HepG2 (cell line): ENCODE measurements at regions not wholly inside any gene's neighbourhood (a gene's known extent, or its start where the extent isn't known, plus 50 kb on each side); places are given as distances from the start of the nearest gene placed in this dataset.

ENCODE experiments used
- ATAC-seq: fragments of 200-7000 bp; cut with Tn5 transposase; 3 replicates; pipeline ENCODE4 v1.9.1; 2020; ENCODE audit warnings: mild to moderate bottlenecking, moderate library complexity
- BruUV-seq: library from RNA; stranded (reverse); fragments of 400-500 nt; replicated peaks from 2 replicates; lab custom pipeline; 2021; lab: Mats Ljungman, UMichigan
- CTCF ChIA-PET: fragments of 300-600 bp; formaldehyde crosslinking; extraction: SDS; loops from one replicate; lab custom pipeline; 2021; ENCODE audit warnings: low total read pairs, inconsistent platforms, low intra/inter-chr PET ratio; lab: Yijun Ruan, JAX
- POLR2A ChIA-PET: fragments of 350-600 bp; sonication (Branson Sonifier 250); formaldehyde crosslinking; loops from one replicate; lab custom pipeline; 2020; ENCODE audit warnings: antibody characterized with exemption, inconsistent platforms; lab: Yijun Ruan, JAX
- DNase-seq: peaks from one replicate; pipeline ENCODE4 v3.0.0-alpha.2; 2015; ENCODE audit warnings: low spot score
- FAIRE-seq: peaks from 3 replicates; lab custom pipeline; 2011; peaks lifted over from hg19 to GRCh38; lab: Jason Lieb, UNC
- H2AFZ ChIP-seq: one replicate; pipeline ENCODE4 v1.6.1; 2011; ENCODE audit warnings: low read length, inconsistent platforms
- H3K27ac ChIP-seq: fragments of 300-600 bp; 3 replicates; pipeline ENCODE4 v1.8.0; 2011; ENCODE audit warnings: mixed run types, mild to moderate bottlenecking, mixed read lengths, low read length, inconsistent platforms; ENCODE audit not compliant: insufficient read depth; ENCODE audit errors: extremely low read length
- H3K27me3 ChIP-seq, 2 experiments: fragments of 200-600 bp in 1 of 2; 2 replicates in 1 of 2; 3 replicates in 1 of 2; pipeline versions ENCODE4 v1.6.0 to v1.8.0; 2011; ENCODE audit warnings: low read length in 2 of 2, mild to moderate bottlenecking in 2 of 2, moderate library complexity in 2 of 2, inconsistent platforms in 1 of 2; ENCODE audit not compliant: insufficient read depth in 2 of 2, control insufficient read depth in 1 of 2
- H3K36me3 ChIP-seq, 2 experiments: fragments of 200-600 bp in 1 of 2; replicated peaks in 1 of 2; 2 replicates in 1 of 2; 3 replicates in 1 of 2; pipeline versions ENCODE4 v1.5.1 to v1.8.0; 2011; ENCODE audit warnings: low read length in 2 of 2, inconsistent platforms in 1 of 2; ENCODE audit not compliant: insufficient read depth in 2 of 2, control insufficient read depth in 1 of 2
- H3K4me1 ChIP-seq: 2 replicates; pipeline ENCODE4 v1.5.1; 2012; ENCODE audit warnings: low read length, inconsistent platforms; ENCODE audit not compliant: insufficient read depth
- H3K4me2 ChIP-seq: 2 replicates; pipeline ENCODE4 v1.6.0; 2011; ENCODE audit warnings: low read depth, low read length, inconsistent platforms
- H3K4me3 ChIP-seq, 3 experiments: fragments of 200-600 bp in 1 of 3; sonication (generic), shearing (Covaris generic) in 1 of 3; replicated peaks in 1 of 3; 2 replicates each; pipeline ENCODE4 v1.5.1; 2011 to 2016; ENCODE audit warnings: low read length in 3 of 3, inconsistent platforms in 2 of 3, low read depth in 2 of 3, mild to moderate bottlenecking in 2 of 3, control low read depth in 1 of 3, mixed read lengths in 1 of 3; ENCODE audit not compliant: insufficient read depth in 1 of 3
- H3K79me2 ChIP-seq: one replicate; pipeline ENCODE4 v1.6.1; 2011; ENCODE audit warnings: low read length, inconsistent platforms; ENCODE audit not compliant: insufficient read depth
- H3K9ac ChIP-seq: 2 replicates; pipeline ENCODE4 v1.6.0; 2011; ENCODE audit warnings: mild to moderate bottlenecking, low read depth, low read length, inconsistent platforms; ENCODE audit not compliant: insufficient read depth
- H3K9me3 ChIP-seq: 2 replicates; pipeline ENCODE4 v1.5.1; 2012; ENCODE audit warnings: mild to moderate bottlenecking, low read length
- H4K20me1 ChIP-seq: 2 replicates; pipeline ENCODE4 v1.6.0; 2011; ENCODE audit warnings: inconsistent platforms, mild to moderate bottlenecking, low read length, moderate library complexity; ENCODE audit not compliant: insufficient read depth
- CREB1 ChIP-seq, 2 experiments: fragments of 450-650 bp in 1 of 2; IDR thresholded peaks; 2 replicates each; pipeline ENCODE4 v1.6.1; 2016 to 2017; ENCODE audit warnings: control low read depth in 1 of 2, mild to moderate bottlenecking in 1 of 2, missing compliant biosample characterization in 1 of 2, missing genetic modification characterization in 1 of 2
- HNF4A ChIP-seq: sonication (generic); formaldehyde crosslinking; IDR thresholded peaks from 2 replicates; pipeline ENCODE4 v1.4.0; 2020; ENCODE audit warnings: missing genetic modification reagents
- KDM5A ChIP-seq: fragments of 200-600 bp; sonication (generic); IDR thresholded peaks from 2 replicates; pipeline ENCODE4 v1.7.0; 2018; ENCODE audit warnings: antibody characterized with exemption, mild to moderate bottlenecking, low read length, borderline replicate concordance
- NR2F6 ChIP-seq, 2 experiments: IDR thresholded peaks; 2 replicates each; pipeline ENCODE4 v1.6.1; 2016; ENCODE audit warnings: antibody characterized with exemption in 1 of 2, mild to moderate bottlenecking in 1 of 2
- WGBS: methylation state at CpG from one replicate; pipeline ENCODE4 v1.1.6; 2017; ENCODE audit warnings: low lambda C conversion rate; 5-methylcytosine and 5-hydroxymethylcytosine counted together
- in situ Hi-C: cut with HindIII; loops from 2 replicates; pipeline ENCODE4 v1.10.0; 2017; ENCODE audit warnings: low pct_unique_long_range_greater_than_20kb; ENCODE audit not compliant: extremely low pct_ligation_motif_present
- intact Hi-C: fragments of 100-400 bp; cut with micrococcal nuclease; formaldehyde crosslinking; loops from one replicate; pipeline ENCODE4 v1.10.0; 2022; ENCODE audit not compliant: unreplicated experiment
- TF ChIP-seq, protein P1 (sequence below): sonication (generic); formaldehyde crosslinking; IDR thresholded peaks from 2 replicates; pipeline ENCODE4 v1.9.0; 2021; ENCODE audit warnings: missing genetic modification reagents, mild to moderate bottlenecking, borderline replicate concordance
- TF ChIP-seq, protein P2 (sequence below): sonication (generic); formaldehyde crosslinking; IDR thresholded peaks from 2 replicates; pipeline ENCODE4 v1.4.0; 2020; ENCODE audit warnings: missing genetic modification reagents
- TF ChIP-seq, protein P3 (sequence below): sonication (generic); formaldehyde crosslinking; conservative IDR thresholded peaks from 2 replicates; pipeline ENCODE4 v1.4.0; 2020; ENCODE audit warnings: mild to moderate bottlenecking, missing genetic modification reagents, moderate library complexity
- TF ChIP-seq, protein P4 (sequence below): sonication (generic); formaldehyde crosslinking; IDR thresholded peaks from 2 replicates; pipeline ENCODE4 v1.5.0; 2020; ENCODE audit warnings: mild to moderate bottlenecking, missing genetic modification reagents, moderate library complexity

DNA sequence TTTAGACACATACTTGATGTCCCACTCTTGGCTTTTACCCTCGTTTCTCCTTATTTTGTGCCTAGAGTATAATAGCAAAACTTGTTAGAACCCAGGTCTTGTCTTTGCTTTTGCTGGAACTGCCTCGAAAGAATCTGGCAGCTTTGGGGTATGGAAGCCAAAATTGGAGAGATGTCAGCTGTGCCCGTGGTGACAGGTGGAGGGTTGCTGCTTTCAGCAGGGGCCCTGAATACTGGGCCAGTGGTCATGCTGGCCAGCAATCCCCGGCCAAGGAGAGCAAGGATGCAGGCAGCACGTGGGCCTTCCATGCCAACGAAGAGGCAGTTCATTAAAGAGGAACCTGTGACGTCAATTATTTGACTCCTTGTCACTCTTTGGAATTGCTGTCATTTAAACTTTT is 181.1 kb downstream of the HIPK3 start:
- intact Hi-C loops = no loop called here
- in situ Hi-C loops = no loop called here
- Histone ChIP-seq H3K9ac (no peak overlapping the region), H3K27ac (no peak overlapping the region), H2AFZ (no peak overlapping the region), H3K4me3 (no peak overlapping the region), H4K20me1 (no peaks in the 10 kb centered on the region), H3K27me3 (no peaks in the 10 kb centered on the region), H3K36me3 (no peaks in the 10 kb centered on the region), H3K4me2 (no peak overlapping the region), H3K4me1 (peaks cover 18% of the 10 kb centered on the region), H3K9me3 (peaks cover 6% of the 10 kb centered on the region; the same call in 1 of the 2 replicates), H3K79me2 (no peaks in the 10 kb centered on the region)
- FAIRE-seq (no peak), DNase-seq (no peak), ATAC-seq (no peak)
- WGBS = 20% methylated on average over 6 of the region's 7 CpGs
- CTCF ChIA-PET = no interaction called here
- TF ChIP-seq, protein P1, sequence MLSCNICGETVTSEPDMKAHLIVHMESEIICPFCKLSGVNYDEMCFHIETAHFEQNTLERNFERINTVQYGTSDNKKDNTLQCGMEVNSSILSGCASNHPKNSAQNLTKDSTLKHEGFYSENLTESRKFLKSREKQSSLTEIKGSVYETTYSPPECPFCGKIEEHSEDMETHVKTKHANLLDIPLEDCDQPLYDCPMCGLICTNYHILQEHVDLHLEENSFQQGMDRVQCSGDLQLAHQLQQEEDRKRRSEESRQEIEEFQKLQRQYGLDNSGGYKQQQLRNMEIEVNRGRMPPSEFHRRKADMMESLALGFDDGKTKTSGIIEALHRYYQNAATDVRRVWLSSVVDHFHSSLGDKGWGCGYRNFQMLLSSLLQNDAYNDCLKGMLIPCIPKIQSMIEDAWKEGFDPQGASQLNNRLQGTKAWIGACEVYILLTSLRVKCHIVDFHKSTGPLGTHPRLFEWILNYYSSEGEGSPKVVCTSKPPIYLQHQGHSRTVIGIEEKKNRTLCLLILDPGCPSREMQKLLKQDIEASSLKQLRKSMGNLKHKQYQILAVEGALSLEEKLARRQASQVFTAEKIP (CRISPR knock-in tag) = no peak
- TF ChIP-seq CREB1 (IDR thresholded peaks at IDR 0.05) (peak; percentile 78), CREB1 (CRISPR knock-in tag; IDR thresholded peaks at IDR 0.05) (no peak)
- POLR2A ChIA-PET = no interaction called here
- BruUV-seq = no TSS peak

DNA sequence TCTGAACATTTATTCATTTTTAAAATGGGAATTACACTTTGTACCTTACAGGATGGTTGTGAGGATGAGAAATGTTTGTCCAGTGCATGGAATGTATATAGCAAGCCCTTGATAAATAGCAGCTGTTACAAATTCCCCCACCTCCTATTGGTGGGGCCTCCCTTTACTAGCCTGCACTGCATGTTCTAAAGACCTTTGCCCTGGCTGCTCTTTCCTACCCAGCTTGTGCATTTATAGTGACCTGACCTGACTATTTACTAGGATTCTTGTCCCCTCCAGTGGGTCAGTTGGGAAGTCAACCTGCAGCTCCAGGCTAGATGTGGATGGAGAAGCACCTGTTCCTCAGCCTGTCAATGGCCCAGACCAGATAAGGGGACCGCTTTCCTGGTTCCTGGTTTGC is 180.3 kb downstream of the HIPK3 start:
- DNase-seq = peak; percentile 47
- H2AFZ ChIP-seq = no peak overlapping the region
- H3K9ac ChIP-seq = no peak overlapping the region
- FAIRE-seq = no peak
- H3K27ac ChIP-seq = no peak overlapping the region
- H3K4me2 ChIP-seq = no peak overlapping the region
- no TSS peak for BruUV-seq
- peaks cover 6% of the 10 kb centered on the region; the same call in 1 of the 2 replicates for H3K9me3 ChIP-seq
- ChIA-PET POLR2A (no interaction called here), CTCF (no interaction called here)
- ATAC-seq = peak; percentile 92
- no peaks in the 10 kb centered on the region for H3K79me2 ChIP-seq
- no peaks in the 10 kb centered on the region; a peak in 1 of 5 replicates for H3K27me3 ChIP-seq
- intact Hi-C loops = no loop called here
- no peak overlapping the region for H3K4me3 ChIP-seq
- H3K4me1 ChIP-seq = peaks cover 18% of the 10 kb centered on the region
- no peaks in the 10 kb centered on the region for H3K36me3 ChIP-seq
- in situ Hi-C loops = no loop called here
- WGBS = 50% methylated on average over 1 of the region's 1 CpG
- no peaks in the 10 kb centered on the region for H4K20me1 ChIP-seq
- TF ChIP-seq KDM5A (no peak), HNF4A (CRISPR knock-in tag) (peak; percentile 24; the same call in 1 of the 2 replicates), NR2F6 (IDR thresholded peaks at IDR 0.05) (no peak), NR2F6 (CRISPR knock-in tag; IDR thresholded peaks at IDR 0.05) (0 out of 2 replicates have a peak, but pooled peaks have one; percentile 31)
- TF ChIP-seq, protein P2, sequence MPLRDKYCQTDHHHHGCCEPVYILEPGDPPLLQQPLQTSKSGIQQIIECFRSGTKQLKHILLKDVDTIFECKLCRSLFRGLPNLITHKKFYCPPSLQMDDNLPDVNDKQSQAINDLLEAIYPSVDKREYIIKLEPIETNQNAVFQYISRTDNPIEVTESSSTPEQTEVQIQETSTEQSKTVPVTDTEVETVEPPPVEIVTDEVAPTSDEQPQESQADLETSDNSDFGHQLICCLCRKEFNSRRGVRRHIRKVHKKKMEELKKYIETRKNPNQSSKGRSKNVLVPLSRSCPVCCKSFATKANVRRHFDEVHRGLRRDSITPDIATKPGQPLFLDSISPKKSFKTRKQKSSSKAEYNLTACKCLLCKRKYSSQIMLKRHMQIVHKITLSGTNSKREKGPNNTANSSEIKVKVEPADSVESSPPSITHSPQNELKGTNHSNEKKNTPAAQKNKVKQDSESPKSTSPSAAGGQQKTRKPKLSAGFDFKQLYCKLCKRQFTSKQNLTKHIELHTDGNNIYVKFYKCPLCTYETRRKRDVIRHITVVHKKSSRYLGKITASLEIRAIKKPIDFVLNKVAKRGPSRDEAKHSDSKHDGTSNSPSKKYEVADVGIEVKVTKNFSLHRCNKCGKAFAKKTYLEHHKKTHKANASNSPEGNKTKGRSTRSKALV (CRISPR knock-in tag) = no peak
- TF ChIP-seq, protein P3, sequence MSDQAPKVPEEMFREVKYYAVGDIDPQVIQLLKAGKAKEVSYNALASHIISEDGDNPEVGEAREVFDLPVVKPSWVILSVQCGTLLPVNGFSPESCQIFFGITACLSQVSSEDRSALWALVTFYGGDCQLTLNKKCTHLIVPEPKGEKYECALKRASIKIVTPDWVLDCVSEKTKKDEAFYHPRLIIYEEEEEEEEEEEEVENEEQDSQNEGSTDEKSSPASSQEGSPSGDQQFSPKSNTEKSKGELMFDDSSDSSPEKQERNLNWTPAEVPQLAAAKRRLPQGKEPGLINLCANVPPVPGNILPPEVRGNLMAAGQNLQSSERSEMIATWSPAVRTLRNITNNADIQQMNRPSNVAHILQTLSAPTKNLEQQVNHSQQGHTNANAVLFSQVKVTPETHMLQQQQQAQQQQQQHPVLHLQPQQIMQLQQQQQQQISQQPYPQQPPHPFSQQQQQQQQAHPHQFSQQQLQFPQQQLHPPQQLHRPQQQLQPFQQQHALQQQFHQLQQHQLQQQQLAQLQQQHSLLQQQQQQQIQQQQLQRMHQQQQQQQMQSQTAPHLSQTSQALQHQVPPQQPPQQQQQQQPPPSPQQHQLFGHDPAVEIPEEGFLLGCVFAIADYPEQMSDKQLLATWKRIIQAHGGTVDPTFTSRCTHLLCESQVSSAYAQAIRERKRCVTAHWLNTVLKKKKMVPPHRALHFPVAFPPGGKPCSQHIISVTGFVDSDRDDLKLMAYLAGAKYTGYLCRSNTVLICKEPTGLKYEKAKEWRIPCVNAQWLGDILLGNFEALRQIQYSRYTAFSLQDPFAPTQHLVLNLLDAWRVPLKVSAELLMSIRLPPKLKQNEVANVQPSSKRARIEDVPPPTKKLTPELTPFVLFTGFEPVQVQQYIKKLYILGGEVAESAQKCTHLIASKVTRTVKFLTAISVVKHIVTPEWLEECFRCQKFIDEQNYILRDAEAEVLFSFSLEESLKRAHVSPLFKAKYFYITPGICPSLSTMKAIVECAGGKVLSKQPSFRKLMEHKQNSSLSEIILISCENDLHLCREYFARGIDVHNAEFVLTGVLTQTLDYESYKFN (CRISPR knock-in tag) = peak; percentile 33; the same call in 1 of the 2 replicates
- TF ChIP-seq, protein P4, sequence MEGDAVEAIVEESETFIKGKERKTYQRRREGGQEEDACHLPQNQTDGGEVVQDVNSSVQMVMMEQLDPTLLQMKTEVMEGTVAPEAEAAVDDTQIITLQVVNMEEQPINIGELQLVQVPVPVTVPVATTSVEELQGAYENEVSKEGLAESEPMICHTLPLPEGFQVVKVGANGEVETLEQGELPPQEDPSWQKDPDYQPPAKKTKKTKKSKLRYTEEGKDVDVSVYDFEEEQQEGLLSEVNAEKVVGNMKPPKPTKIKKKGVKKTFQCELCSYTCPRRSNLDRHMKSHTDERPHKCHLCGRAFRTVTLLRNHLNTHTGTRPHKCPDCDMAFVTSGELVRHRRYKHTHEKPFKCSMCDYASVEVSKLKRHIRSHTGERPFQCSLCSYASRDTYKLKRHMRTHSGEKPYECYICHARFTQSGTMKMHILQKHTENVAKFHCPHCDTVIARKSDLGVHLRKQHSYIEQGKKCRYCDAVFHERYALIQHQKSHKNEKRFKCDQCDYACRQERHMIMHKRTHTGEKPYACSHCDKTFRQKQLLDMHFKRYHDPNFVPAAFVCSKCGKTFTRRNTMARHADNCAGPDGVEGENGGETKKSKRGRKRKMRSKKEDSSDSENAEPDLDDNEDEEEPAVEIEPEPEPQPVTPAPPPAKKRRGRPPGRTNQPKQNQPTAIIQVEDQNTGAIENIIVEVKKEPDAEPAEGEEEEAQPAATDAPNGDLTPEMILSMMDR (CRISPR knock-in tag) = peak; percentile 27; the same call in 1 of the 2 replicates
